NCI-H69 (cell line): ENCODE measurements at regions not wholly inside any gene's neighbourhood (a gene's known extent, or its start where the extent isn't known, plus 50 kb on each side); places are given as distances from the start of the nearest gene placed in this dataset.
A peak's percentile ranks its signal among the peaks of the same experiment; 100 is the strongest.
"Not testable (repeated sequence)": the region's sequence is repeated elsewhere in the genome, so short reads cannot be mapped to it uniquely, and the experiment has no call there.

ENCODE experiments used
- DNase-seq: peaks from one replicate; lab custom pipeline; 2025; lab: John Stamatoyannopoulos, UW

DNA sequence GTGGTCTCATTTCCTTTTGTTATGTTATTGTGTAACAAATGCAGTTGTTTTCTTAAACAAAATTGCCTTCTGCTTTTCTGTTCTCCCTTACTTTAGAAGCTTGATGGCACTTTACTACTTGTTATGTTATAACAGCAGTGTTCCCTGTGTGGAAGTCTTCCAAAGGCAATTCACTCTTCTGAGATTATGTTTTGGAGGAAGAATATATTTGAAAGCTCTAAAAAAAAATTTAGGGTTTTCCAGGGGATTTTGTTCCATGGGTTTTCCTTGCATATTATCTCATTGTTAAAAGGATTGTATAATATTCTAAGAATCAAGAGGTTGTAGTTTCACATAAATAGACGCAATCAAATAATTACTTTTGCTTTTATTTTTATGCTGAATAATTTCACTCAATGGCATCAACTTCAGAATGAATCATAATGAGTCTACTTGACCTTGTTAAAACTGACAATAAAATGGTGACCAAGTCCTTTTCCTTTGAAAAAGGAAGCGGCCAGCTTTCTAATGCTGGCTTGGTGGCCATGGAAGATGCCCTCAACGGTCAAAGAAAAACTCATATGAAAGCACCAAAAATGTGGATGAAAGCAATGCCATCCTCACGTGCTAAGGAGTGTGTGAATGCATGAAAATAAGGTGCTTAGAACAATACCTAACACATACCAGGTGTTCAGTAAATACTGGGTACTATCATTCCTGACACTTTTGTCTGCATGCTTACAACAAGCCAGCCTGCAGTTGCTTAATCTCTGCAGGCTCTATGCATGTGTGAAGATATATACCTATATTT, 92.4 kb upstream of the KLF6 start:
- no peak for DNase-seq

DNA sequence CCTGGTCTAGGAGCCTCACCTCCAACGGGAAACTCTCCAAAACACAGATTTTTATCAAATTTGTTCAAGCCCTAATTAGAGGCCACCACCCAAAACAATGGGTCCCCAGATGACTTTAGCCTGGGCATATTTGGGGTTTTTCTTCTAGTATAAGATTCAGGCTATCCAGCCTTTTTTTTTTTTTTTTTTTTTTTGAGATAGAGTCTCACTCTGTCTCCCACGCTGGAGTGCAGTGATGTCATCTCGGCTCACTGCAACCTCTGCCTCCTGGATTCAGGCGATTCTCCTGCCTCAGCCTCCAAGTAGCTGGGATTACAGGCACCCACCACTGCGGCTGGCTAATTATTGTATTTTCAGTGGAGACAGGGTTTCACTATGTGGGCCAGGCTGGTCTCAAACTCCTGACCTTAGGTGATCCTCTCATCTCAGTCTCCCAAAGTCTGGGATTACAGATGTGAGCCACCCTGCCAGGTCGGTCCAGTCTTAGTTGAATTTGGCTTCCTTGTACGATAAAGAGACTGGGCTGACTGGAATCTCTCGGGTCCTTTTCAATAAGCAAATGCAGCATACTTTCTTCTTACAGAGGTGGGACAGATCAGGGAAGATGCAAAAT, 91.4 kb upstream of the KLF6 start:
- DNase-seq, result no peak

GRCh38 chr10:3875842-3876235, 90.8 kb upstream of the KLF6 start:
- no peak for DNase-seq

DNA sequence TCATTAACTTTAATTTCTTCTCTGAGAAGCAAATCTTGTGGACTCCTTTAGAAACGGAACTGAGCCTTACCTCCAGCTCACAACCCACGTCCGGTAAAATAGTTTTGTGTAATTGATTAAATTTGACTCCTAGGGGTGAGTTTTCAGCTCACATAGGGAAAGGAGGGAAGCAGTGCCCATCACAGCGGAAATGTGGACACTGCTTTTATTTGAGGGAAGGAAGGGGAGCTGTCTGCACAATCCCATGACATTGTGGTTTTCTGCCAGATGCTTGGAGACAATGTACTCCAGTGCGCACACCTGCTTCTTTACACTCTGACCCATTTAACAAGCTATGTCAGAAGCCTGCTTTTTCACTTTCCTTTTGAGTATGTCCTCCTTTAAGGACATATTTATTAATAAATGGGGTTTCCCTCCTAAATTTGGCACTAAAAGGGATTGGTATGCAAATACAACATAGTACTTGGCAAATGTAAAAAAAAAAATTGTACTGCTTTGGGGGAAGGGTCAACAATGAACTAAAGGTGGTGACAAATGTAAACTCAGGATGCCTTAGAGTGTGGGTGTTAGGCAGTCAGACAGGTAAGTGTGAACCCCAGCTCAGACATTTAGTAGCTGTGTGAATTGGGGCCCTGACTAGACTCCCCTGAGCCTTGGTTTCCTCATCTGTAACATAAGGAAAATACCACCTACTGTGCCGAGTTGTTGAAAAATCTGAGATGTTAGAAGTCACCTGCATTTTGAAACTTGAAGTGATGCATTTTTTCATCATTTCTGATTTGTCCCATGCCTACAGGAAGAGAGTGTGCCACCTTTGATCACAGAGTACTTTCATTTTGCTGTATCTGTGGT, 90.2 kb upstream of the KLF6 start:
- DNase-seq, result no peak

DNA sequence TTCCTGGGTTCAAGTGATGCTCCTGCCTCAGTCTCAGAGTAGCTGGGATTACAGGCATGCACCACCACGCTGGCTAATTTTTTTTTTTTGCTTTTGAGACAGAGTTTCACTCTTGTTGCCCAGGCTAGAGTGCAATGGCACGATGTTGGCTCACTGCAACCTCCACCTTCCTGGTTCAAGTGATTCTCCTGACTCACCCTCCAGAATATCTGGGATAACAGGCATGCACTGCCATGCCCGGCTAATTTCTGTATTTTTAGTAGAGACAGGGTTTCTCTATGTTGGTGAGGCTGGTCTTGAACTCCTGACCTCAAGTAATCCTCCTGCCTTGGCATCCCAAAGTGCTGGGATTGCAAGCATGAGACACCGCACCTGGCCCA, 89.6 kb upstream of the KLF6 start:
- DNase-seq, result not testable (repeated sequence)

DNA sequence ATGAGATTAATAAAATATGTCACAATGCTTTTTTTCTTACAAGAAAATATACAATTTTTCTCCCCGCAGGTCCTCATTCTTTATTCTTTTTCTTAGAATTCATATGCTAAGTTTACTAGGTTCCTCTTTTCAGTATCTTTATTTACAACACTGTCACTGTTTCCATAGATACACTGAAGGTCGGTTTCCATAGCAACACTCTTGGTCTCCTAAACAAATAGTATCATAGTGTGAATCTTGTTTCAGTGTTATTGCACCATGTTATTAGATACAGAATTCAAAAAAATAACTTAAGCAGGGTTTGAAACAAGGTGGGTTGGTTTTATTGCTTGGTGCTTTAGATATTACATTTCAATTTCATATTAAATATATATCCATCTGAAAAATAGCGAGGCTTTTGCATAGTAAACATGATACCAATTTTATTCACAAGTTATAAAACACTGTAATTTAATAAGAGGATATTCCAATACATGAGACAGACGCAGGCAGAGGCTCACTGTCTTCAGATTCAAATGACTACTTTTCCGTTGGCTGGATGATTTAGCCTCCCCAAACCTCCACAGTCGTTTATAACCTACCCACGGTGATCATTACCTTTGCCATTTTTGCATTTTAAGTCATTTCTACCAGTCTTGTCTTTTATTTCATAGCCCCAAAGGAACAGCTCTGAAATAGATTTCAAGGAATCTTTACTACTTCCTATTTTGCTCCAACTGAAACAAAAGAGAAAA, 88.9 kb upstream of the KLF6 start:
- peak; percentile 39 for DNase-seq

DNA sequence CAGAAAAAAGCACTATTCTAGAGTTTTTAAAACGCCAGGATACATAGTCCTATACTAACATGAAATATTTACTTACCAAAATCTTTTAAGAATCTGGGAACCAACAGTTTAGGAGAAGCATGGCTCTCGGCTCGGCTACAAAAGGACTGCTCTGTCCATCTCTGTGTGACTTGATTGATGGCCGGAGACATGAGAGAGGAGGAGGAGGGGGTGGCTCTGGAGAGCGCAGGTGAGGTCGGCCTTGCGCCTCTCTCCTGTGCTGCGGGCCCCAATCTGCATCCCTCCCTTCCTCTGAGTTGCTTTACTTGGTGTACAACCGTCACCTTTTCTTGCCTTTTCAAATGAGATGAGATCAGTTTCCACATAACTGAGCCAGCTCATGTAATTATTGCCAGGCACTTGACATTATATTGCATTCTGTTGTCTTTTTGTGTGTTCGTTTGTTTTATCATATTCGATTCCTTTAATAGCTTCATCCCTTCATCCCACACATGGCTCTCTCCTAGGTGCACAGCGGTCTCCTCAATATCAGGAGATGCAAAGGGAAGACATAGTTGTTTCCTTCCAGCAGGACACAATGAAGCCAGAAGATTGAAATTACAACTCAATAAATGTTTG, 87.8 kb upstream of the KLF6 start:
- DNase-seq, result no peak

DNA sequence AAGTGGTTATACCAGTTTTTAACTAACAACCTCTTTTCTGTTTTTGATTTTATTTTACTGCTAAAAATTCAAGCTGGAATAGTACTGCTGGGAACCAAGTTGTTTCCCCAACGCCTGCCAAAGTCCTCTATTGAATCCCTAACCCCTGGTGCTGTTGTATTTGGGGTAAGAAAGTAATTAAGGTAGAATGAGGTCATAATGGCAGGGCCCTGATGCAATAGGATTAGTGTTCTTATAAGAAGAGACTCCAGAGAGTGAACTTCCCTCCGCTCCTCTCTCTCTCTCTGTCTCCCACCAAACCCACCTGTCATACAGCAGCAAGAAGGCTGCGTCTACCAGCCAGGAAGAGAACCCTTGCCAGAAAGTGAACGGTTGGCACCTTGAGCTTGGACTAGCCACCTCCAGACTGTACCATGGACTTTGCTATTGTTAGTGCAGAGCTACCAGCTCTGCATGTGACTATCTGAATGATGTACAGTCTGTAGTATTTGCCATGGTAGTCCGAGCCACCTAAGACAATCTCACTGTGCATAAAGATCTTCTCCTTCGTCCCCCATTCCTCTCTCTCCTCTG, 86.5 kb upstream of the KLF6 start:
- no peak for DNase-seq

GRCh38 chr10:3869036-3869435, 84.0 kb upstream of the KLF6 start:
- DNase-seq, result no peak

GRCh38 chr10:3868271-3868664, 83.3 kb upstream of the KLF6 start:
- no peak for DNase-seq

DNA sequence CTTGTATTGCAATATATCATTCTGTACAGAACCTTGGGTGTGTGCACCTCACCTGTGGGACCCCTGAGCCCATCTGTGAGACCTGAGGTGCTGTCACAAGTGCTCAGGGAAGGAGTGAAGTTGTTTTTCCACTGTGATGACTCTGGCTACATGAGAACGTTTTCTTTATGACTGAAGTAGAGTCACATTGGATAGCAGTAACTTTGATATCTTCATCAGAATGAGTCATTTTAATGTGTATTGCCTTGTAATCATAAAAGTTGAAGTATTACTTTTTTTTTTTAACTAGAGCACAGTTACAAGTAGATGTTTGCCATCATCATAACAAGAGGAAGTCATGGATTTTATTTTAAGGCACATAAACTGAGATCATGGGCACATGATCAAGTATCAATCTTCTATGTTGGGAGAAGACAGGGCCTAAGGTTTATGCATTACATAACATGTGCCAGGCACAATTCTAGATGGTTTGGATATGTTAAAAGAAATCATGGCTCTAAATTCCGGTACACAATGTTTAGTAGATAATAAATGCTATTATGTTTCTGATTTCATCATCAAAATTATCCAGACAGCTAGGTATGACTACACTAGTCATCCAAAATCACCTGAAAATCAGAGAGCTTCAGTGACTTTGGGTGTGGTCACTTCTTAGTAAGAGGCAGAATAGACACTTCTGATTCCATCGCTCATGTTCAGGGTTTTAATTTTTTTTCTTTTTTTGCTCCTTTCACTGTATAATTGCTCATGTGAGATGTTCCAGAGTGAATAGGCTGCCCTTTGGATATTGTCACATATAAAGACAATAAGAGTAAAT, 82.7 kb upstream of the KLF6 start:
- no peak for DNase-seq

DNA sequence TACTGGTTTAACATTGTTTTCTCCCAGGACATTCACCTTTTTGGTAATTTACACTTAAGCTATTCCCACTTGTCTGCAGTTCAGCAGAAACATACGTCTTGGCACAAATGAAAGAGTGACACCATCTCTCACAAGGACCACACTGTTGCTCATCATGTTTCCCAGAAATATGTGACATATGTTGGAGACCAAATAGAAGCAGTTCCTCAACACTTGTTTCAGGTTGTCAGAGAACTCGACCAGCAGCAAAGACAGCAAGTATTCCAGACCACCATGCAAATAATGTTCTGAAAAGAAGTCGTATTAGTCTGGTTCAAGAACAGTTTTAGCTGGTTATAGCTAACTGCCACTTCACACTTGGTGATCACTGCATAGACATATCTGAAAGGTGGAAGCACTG, 81.3 kb upstream of the KLF6 start:
- DNase-seq, result no peak

DNA sequence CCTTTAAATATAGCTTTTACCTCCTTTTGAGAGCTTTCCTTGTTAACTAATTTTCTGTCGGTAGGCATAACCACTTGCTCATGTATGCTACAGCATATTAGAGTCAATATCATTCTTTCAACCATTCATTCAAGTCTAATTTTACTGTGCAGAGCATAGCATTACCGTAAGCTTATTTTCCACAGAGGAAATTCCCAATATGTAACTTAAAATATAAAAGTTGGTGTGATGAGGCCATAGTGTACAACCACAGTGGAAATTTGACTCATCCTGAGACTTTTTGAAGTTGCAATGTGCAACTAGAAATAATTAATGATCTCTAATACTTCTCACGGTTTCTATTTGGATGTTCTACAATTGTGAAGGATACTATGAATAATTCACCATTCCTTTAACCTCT, 80.6 kb upstream of the KLF6 start:
- DNase-seq, result no peak

DNA sequence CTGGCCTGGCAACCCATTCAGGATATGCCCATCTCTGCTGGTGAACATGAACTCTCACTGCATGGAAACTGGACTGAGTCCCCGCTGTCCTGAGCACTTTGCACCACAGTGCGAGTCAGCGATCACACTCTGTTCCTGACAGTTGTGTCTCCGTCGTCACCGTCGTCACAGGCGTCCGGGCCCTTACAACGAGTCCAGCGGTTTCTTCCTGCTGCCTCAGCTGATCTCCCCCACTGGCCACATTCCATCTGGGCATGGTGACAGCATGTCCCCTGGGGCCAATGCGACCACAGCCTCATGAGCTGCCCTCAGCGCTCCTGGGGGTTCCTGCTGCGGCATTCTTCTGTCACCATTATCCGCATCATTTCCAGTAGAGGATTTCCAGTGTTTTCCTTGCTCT, 76.8 kb upstream of the KLF6 start:
- DNase-seq, result no peak

GRCh38 chr10:3858051-3858845, 73.2 kb upstream of the KLF6 start:
- no peak for DNase-seq

DNA sequence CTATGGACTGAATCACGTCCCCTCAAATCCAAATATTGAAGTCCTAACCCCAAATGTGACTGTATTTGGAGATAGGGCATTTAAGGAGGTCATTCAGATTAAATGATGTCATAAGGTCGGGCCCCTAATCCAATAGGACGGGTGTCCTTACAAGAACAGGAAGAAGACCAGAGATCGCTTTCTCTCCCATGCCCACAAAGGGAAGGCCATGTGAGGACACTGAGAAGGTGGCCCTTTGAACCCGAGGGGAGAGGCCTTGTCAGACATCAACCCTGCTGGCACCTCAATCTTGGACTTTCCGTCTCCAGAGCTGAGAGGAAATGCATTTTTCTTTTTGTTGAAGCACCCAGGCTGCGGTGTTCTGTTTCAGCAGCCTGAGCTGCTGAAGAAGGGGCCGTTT, 72.3 kb upstream of the KLF6 start:
- DNase-seq, result no peak

GRCh38 chr10:3856593-3856992, 71.6 kb upstream of the KLF6 start:
- no peak for DNase-seq

DNA sequence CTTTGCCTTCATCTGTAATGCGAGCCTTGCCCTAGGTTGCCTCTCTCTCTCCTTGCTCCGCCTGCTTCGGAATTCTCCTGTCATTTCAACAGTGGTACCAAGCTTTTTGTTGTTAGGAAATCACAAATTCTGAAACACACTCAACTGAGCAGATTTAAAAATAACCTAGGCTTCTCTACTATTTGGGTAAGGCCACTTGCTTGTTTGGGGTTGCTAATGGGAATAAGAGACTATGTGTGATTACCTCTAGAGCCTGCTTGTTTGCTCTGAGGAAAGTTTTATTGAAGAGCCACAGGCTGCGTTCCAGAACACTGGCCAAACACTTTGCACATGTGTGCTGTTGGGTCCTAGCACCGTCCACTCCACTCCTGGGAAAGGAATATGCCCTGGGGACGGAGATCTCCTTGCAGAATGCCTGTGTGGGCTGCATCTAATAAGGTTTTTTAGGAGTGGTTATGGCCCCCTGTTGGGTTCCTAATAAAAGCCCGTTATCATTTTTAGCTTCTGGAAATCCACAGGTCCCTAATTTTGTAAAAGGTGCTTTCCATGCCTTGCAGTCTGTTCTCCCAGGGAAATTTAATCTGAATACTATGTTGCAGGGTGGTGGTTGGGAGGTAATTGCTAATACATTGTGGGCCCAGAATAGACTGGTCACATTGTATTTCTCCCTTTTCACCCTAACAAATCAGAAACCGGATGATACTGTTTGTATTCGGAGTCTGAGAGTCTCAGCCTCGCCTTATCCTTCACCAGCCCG, 68.7 kb upstream of the KLF6 start:
- peak; percentile 47 for DNase-seq

- DNase-seq, result peak; percentile 62
These were observed 68.0 kb upstream of the KLF6 start for GRCh38 chr10:3853016-3853415.
